Fibroblast of the aortic adventitia (primary cell): ENCODE measurements at regions not wholly inside any gene's neighbourhood (a gene's known extent, or its start where the extent isn't known, plus 50 kb on each side); places are given as distances from the start of the nearest gene placed in this dataset.

Source experiments
- DNase-seq: peaks from one replicate; pipeline ENCODE4 v3.0.0-alpha.2; 2010; ENCODE audit warnings: low read depth
- H3K4me3 ChIP-seq: 2 replicates; pipeline ENCODE4 v1.5.1; 2011; ENCODE audit warnings: low read depth, mild to moderate bottlenecking, control low read depth, low read length, moderate library complexity
- CTCF ChIP-seq: IDR thresholded peaks from 2 replicates; pipeline ENCODE4 v1.5.1; 2011; ENCODE audit warnings: mild to moderate bottlenecking, low read length, control low read depth, inconsistent platforms; ENCODE audit not compliant: insufficient read depth

GRCh38 chr1:214777364-214777763 is 174.4 kb downstream of the CENPF start:
- no peak for DNase-seq
- TF ChIP-seq CTCF, result no peak
- no peak overlapping the region for H3K4me3 ChIP-seq

GRCh38 chr1:214791961-214792360 is 189.0 kb downstream of the CENPF start:
- H3K4me3 ChIP-seq, result no peak overlapping the region
- peak; percentile 18 for TF ChIP-seq CTCF
- DNase-seq, result peak; percentile 82

- no peak for DNase-seq
- no peak overlapping the region for H3K4me3 ChIP-seq
- no peak for TF ChIP-seq CTCF
Measured at GRCh38 chr1:214792527-214793186, 189.7 kb downstream of the CENPF start.

GRCh38 chr1:214793708-214794107 is 190.7 kb downstream of the CENPF start:
- no peak for TF ChIP-seq CTCF
- no peak overlapping the region for H3K4me3 ChIP-seq
- no peak for DNase-seq

GRCh38 chr1:214801191-214801590 is 198.2 kb downstream of the CENPF start:
- H3K4me3 ChIP-seq, result no peak overlapping the region
- no peak for TF ChIP-seq CTCF
- DNase-seq, result no peak

- no peak overlapping the region for H3K4me3 ChIP-seq
- DNase-seq, result peak; percentile 66
- peak; percentile 44 for TF ChIP-seq CTCF
Measured at GRCh38 chr1:214808845-214809460, 206.0 kb downstream of the CENPF start.

- DNase-seq, result no peak
- H3K4me3 ChIP-seq, result no peak overlapping the region
- TF ChIP-seq CTCF, result peak; percentile 39
Measured at GRCh38 chr1:214816603-214817002, 213.6 kb downstream of the CENPF start.
